GM12878 (cell line): ENCODE measurements at regions not wholly inside any gene's neighbourhood (a gene's known extent, or its start where the extent isn't known, plus 50 kb on each side); places are given as distances from the start of the nearest gene placed in this dataset.

ENCODE experiments used
- ATAC-seq: fragments of 200-7000 bp; cut with Tn5 transposase; 3 replicates; pipeline ENCODE4 v1.9.1; 2020; ENCODE audit warnings: mild to moderate bottlenecking, moderate library complexity
- BruUV-seq: library from RNA; stranded (reverse); fragments of 400-500 nt; replicated peaks from 2 replicates; lab custom pipeline; 2021; lab: Mats Ljungman, UMichigan
- CTCF ChIA-PET: fragments of 300-600 bp; sonication (Branson Sonifier 250); formaldehyde crosslinking; extraction: SDS; loops from one replicate; lab custom pipeline; 2021; ENCODE audit warnings: inconsistent platforms; lab: Yijun Ruan, JAX
- POLR2A ChIA-PET: fragments of 350-600 bp; formaldehyde crosslinking; extraction: SDS; loops from one replicate; lab custom pipeline; 2021; ENCODE audit warnings: inconsistent platforms; lab: Charles Lee
- RAD21 ChIA-PET: fragments of 300-600 bp; sonication (Branson Sonifier 250); formaldehyde crosslinking; loops from one replicate; lab custom pipeline; 2023; ENCODE audit warnings: antibody characterized with exemption; ENCODE audit not compliant: unreplicated experiment; lab: Charles Lee
- SMC1A ChIA-PET: fragments of 300-600 bp; sonication (Branson Sonifier 250); formaldehyde crosslinking; loops from one replicate; lab custom pipeline; 2023; ENCODE audit not compliant: unreplicated experiment, uncharacterized antibody; lab: Charles Lee
- DNase-seq: peaks from one replicate; pipeline ENCODE4 v3.0.0-alpha.2; 2011; ENCODE audit warnings: low read depth, low spot score
- FAIRE-seq: peaks from 3 replicates; lab custom pipeline; 2011; peaks lifted over from hg19 to GRCh38; lab: Jason Lieb, UNC
- H2AFZ ChIP-seq: 2 replicates; pipeline ENCODE4 v1.6.0; 2011; ENCODE audit warnings: low read depth, low read length, control low read depth; ENCODE audit not compliant: control insufficient read depth
- H3K27ac ChIP-seq: 2 replicates; pipeline ENCODE4 v1.5.1; 2011; ENCODE audit warnings: control low read depth; ENCODE audit not compliant: control insufficient read depth, insufficient read depth
- H3K27me3 ChIP-seq, 2 experiments: replicated peaks in 1 of 2; 2 replicates each; pipeline versions ENCODE4 v1.6.0 to v1.6.1; 2011; ENCODE audit warnings: low read length in 1 of 2; ENCODE audit not compliant: control insufficient read depth in 2 of 2, insufficient read depth in 2 of 2
- H3K36me3 ChIP-seq, 2 experiments: 2 replicates each; pipeline ENCODE4 v1.5.1; 2011; ENCODE audit warnings: low read length in 1 of 2; ENCODE audit not compliant: control insufficient read depth in 2 of 2, insufficient read depth in 2 of 2
- H3K4me1 ChIP-seq: 2 replicates; pipeline ENCODE4 v1.6.1; 2011; ENCODE audit warnings: mild to moderate bottlenecking, low read length, moderate library complexity, mixed read lengths; ENCODE audit not compliant: control insufficient read depth, insufficient read depth
- H3K4me2 ChIP-seq: 2 replicates; pipeline ENCODE4 v1.6.0; 2011; ENCODE audit warnings: control low read depth; ENCODE audit not compliant: control insufficient read depth, insufficient read depth
- H3K4me3 ChIP-seq: fragments of 200-600 bp; sonication (generic); 2 replicates; pipeline ENCODE4 v1.5.1; 2016
- H3K79me2 ChIP-seq: 2 replicates; pipeline ENCODE4 v1.6.0; 2011; ENCODE audit warnings: low read length; ENCODE audit not compliant: control insufficient read depth, insufficient read depth
- H3K9ac ChIP-seq: 2 replicates; pipeline ENCODE4 v1.8.0; 2011; ENCODE audit warnings: low read length, control low read depth, mixed read lengths; ENCODE audit not compliant: control insufficient read depth, insufficient read depth
- H3K9me3 ChIP-seq: replicated peaks from 3 replicates; pipeline ENCODE4 v1.5.1; 2011; ENCODE audit warnings: mild to moderate bottlenecking, low read length; ENCODE audit not compliant: control insufficient read depth, insufficient read depth
- H4K20me1 ChIP-seq: 2 replicates; pipeline ENCODE4 v1.6.0; 2011; ENCODE audit not compliant: control insufficient read depth, insufficient read depth
- BMI1 ChIP-seq: fragments of 450-650 bp; IDR thresholded peaks from 2 replicates; pipeline ENCODE4 v1.6.1; 2016; ENCODE audit warnings: mild to moderate bottlenecking, moderate library complexity, borderline replicate concordance
- CHD2 ChIP-seq: IDR thresholded peaks from 2 replicates; pipeline ENCODE4 v1.6.1; 2011; ENCODE audit warnings: low read depth, low read length, improper control_type of control experiment, borderline replicate concordance
- HCFC1 ChIP-seq: fragments of 150-350 bp; IDR thresholded peaks from 2 replicates; pipeline ENCODE4 v1.6.1; 2014; ENCODE audit warnings: low read length
- KLF5 ChIP-seq: fragments of 450-650 bp; IDR thresholded peaks from 2 replicates; pipeline ENCODE4 v1.6.1; 2014; ENCODE audit warnings: mild to moderate bottlenecking; ENCODE audit not compliant: partially characterized antibody
- YBX1 ChIP-seq: fragments of 450-650 bp; IDR thresholded peaks from 2 replicates; pipeline ENCODE4 v1.6.1; 2016; ENCODE audit warnings: antibody characterized with exemption
- whole genome bisulfite sequencing: methylation state at CpG from one replicate; pipeline ENCODE4 v1.1.6; 2016; ENCODE audit warnings: low lambda C conversion rate; ENCODE audit not compliant: insufficient replicate concordance, insufficient coverage; ENCODE audit errors: missing lambda C conversion rate; 5-methylcytosine and 5-hydroxymethylcytosine counted together
- in situ Hi-C: fragments of 300-500 bp; cut with MboI; formaldehyde crosslinking; loops from 9 replicates; pipeline ENCODE4 v1.14.3; 2018; ENCODE audit warnings: mixed read lengths
- intact Hi-C: fragments of 100-400 bp; cut with micrococcal nuclease; formaldehyde crosslinking; loops from one replicate; pipeline ENCODE4 v1.14.2; 2022; ENCODE audit not compliant: unreplicated experiment

GRCh38 chr7:124432009-124432578 is 333.5 kb downstream of the GPR37 start:
- in situ Hi-C loops, result no loop called here
- intact Hi-C loops, result no loop called here
- H3K79me2 ChIP-seq, result no peaks in the 10 kb centered on the region
- no peaks in the 10 kb centered on the region for H3K9me3 ChIP-seq
- ChIA-PET POLR2A (no interaction called here), CTCF (no interaction called here), RAD21 (no interaction called here), SMC1A (interaction anchor here (0.6 kb wide), 1 partner anchor 90 kb away, joined by 3 read pairs; no protein-coding TSS in a partner anchor)
- no peak for TF ChIP-seq YBX1
- no peak for TF ChIP-seq HCFC1
- no peaks in the 10 kb centered on the region for H3K4me1 ChIP-seq
- no peak overlapping the region for H3K4me3 ChIP-seq
- BruUV-seq, result no TSS peak
- no peak for DNase-seq
- H2AFZ ChIP-seq, result no peak overlapping the region
- no peak overlapping the region for H3K27ac ChIP-seq
- H4K20me1 ChIP-seq, result no peaks in the 10 kb centered on the region
- H3K4me2 ChIP-seq, result no peak overlapping the region
- H3K36me3 ChIP-seq, result no peaks in the 10 kb centered on the region
- no peak overlapping the region for H3K9ac ChIP-seq
- FAIRE-seq, result no peak
- no peak for ATAC-seq
- 40% methylated on average over 5 of the region's 5 CpGs for WGBS
- H3K27me3 ChIP-seq, result no peaks in the 10 kb centered on the region

GRCh38 chr7:124429923-124430322 is 335.7 kb downstream of the GPR37 start:
- H3K4me1 ChIP-seq, result no peaks in the 10 kb centered on the region
- no TSS peak for BruUV-seq
- H3K36me3 ChIP-seq, result no peaks in the 10 kb centered on the region
- H3K27me3 ChIP-seq, result no peaks in the 10 kb centered on the region
- no peak overlapping the region for H3K27ac ChIP-seq
- H3K9ac ChIP-seq, result no peak overlapping the region
- ChIA-PET RAD21 (no interaction called here), SMC1A (no interaction called here), CTCF (no interaction called here), POLR2A (no interaction called here)
- FAIRE-seq (no peak), ATAC-seq (no peak), DNase-seq (no peak)
- H3K4me2 ChIP-seq, result no peak overlapping the region
- H4K20me1 ChIP-seq, result no peaks in the 10 kb centered on the region
- 19% methylated on average over 4 of the region's 4 CpGs for WGBS
- TF ChIP-seq CHD2 (no peak), KLF5 (no peak), BMI1 (no peak)
- H3K4me3 ChIP-seq, result no peak overlapping the region
- H3K79me2 ChIP-seq, result no peaks in the 10 kb centered on the region
- H2AFZ ChIP-seq, result no peak overlapping the region
- H3K9me3 ChIP-seq, result no peaks in the 10 kb centered on the region
- in situ Hi-C loops, result no loop called here
- intact Hi-C loops, result no loop called here
